GM23248 (cell line): ENCODE measurements at regions not wholly inside any gene's neighbourhood (a gene's known extent, or its start where the extent isn't known, plus 50 kb on each side); places are given as distances from the start of the nearest gene placed in this dataset.

Experiments used
- EZH2 ChIP-seq: fragments of 200-600 bp; sonication (generic); IDR thresholded peaks from 2 replicates; pipeline ENCODE4 v1.6.1; 2018; ENCODE audit warnings: antibody characterized with exemption, mild to moderate bottlenecking; ENCODE audit not compliant: insufficient read depth, poor library complexity, severe bottlenecking
- EZH2phosphoT487 ChIP-seq: fragments of 200-600 bp; sonication (generic); IDR thresholded peaks from 2 replicates; pipeline ENCODE4 v1.6.1; 2018; ENCODE audit warnings: antibody characterized with exemption, moderate library complexity, mild to moderate bottlenecking, low read depth; ENCODE audit not compliant: insufficient read depth

- no peak for TF ChIP-seq EZH2
- TF ChIP-seq EZH2phosphoT487 = no peak
These were observed 999.2 kb upstream of the CRIM1 start for GRCh38 chr2:35356332-35356731.
